ENCODE measurements at regions not wholly inside any gene's neighbourhood (a gene's known extent, or its start where the extent isn't known, plus 50 kb on each side); places are given as distances from the start of the nearest gene placed in this dataset.
"Not testable (repeated sequence)": the region's sequence is repeated elsewhere in the genome, so short reads cannot be mapped to it uniquely, and the experiment has no call there.

DNA sequence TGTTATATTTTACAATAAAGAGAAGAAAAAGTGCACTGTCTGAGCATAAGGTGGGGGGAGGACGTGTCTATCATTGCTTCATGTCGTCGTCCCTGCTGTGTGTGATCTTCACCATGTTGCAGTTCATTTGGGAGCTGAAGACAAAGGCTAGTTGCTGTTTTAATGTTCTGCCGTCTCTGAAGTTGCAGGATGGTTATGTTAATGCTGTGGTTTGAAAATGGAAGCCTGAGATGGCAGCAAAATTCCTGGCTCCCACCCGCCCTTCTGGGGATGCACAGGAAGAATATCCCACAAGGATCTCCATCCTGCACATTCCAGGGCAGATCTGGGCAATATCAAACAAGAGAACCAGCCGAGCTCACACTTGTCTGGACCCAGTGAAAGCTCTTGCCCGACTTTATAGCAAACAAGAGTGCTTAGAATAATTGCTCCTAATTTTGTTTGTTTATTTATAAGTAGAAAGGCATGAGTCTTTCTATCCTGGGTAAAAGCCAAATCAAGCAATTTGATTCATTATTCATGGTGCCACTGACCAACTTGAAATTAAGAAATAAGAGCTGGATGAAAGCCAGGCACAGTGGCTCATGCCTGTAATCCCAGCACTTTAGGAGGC lies 110.3 kb upstream of the ABCC4 start:
- TF ChIP-seq POLR2A (IDR thresholded peaks at IDR 0.05): no peak
- no peak for TF ChIP-seq CTCF (IDR thresholded peaks at IDR 0.05)

GRCh38 chr13:95418946-95419345 lies 117.7 kb upstream of the ABCC4 start:
- H3K4me3 ChIP-seq (ENCODE audit: low read depth, poor library complexity, severe bottlenecking): no peak overlapping the region
- DNase-seq (ENCODE audit: low spot score in 2 of 2): no peak
- 34 to 56% methylated on average over 4 of the region's 4 CpGs for WGBS, 2 donors
- TF ChIP-seq CTCF (IDR thresholded peaks at IDR 0.05) (no peak), POLR2A (IDR thresholded peaks at IDR 0.05) (no peak)
- intact Hi-C loops (cut with DNase I; ENCODE audit: low total_unique reads): no loop called here

More for the DNA sequence above, 110.3 kb upstream of the ABCC4 start:
- intact Hi-C loops (cut with DNase I; ENCODE audit: low total_unique reads): no loop called here
- H3K4me3 ChIP-seq (ENCODE audit: low read depth, poor library complexity, severe bottlenecking): no peak overlapping the region
- 31 to 35% methylated on average over 7 of the region's 7 CpGs for WGBS, 2 donors
- DNase-seq (ENCODE audit: low spot score in 2 of 2): no peak

DNA sequence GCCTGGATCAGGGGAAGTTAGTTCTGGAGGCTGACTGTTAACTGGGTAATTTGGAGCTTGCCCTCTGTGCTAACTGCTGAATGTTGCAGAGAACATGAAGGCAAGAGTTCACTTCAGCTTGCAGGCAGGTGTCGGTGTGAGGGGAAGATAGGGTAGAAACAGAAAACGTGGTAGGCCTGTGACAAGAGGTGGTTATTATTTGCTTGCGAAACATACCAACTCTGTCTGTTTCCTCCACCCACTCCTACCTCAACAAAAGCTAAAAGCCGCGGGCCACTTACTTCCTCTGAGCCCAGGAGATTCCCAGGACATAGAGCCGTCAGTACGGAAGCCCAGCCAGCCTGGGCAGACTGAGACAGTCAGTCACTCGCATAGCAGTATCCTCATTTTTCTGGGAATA lies 119.2 kb upstream of the ABCC4 start:
- no peak overlapping the region for H3K4me3 ChIP-seq (ENCODE audit: low read depth, poor library complexity, severe bottlenecking)
- DNase-seq (ENCODE audit: low spot score in 2 of 2): no peak
- intact Hi-C loops (cut with DNase I; ENCODE audit: low total_unique reads): no loop called here
- TF ChIP-seq POLR2A (IDR thresholded peaks at IDR 0.05): no peak
- TF ChIP-seq CTCF (IDR thresholded peaks at IDR 0.05): no peak
- 50 to 58% methylated on average over 8 of the region's 8 CpGs for WGBS, 2 donors

- intact Hi-C loops (cut with DNase I; ENCODE audit: low total_unique reads): no loop called here
- H3K4me3 ChIP-seq (ENCODE audit: low read depth, poor library complexity, severe bottlenecking): no peak overlapping the region
- no peak for TF ChIP-seq CTCF (IDR thresholded peaks at IDR 0.05)
- TF ChIP-seq POLR2A (IDR thresholded peaks at IDR 0.05): no peak
- DNase-seq (ENCODE audit: low spot score in 2 of 2): no peak
- WGBS, 2 donors: 81 to 84% methylated on average over 6 of the region's 6 CpGs
Observed at GRCh38 chr13:95426631-95427030, 125.4 kb upstream of the ABCC4 start.

DNA sequence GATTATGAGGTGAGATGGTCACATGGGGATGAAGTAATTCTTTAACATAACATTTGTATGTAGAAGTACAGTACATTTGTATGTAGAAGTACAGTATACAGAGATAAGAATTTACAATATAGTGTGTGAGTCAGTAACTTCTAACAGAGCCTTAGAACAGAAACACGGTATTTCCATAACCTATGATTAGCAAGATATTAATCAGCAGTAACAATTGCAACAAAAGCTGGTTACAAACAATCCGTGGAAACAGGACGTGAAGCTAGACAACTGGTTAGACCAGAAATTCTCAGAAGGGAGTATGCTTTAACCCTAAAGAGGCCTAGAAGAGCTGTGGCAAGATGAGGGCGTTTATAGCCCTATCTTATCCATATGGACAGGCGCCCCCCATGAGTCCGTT lies 122.0 kb upstream of the CLDN10 start:
- intact Hi-C loops (cut with DNase I; ENCODE audit: low total_unique reads); H3K4me3 ChIP-seq (ENCODE audit: low read depth, poor library complexity, severe bottlenecking); DNase-seq (ENCODE audit: low spot score in 2 of 2): not testable (repeated sequence)
- WGBS, 2 donors: 37 to 56% methylated on average over 6 of the region's 6 CpGs

DNA sequence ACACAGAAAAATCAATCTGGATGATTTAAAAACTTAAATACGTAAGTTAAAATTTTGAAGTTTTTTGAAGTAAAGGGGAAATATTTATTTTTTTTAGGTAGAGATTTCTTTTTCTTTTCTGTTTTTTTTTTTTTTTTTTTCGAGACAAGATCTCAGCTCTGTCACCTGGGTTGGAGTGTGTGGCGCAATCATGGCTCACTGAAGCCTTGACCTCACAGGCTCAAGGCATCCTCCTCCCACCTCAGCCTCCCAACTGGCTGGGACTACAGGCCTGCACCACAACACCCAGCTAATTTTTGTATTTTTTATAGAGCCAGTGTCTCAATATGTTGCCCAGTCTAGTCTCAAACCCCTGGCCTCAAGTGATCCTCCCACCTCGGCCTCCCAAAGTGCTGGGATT lies 120.4 kb upstream of the CLDN10 start:
- WGBS, 2 donors: 75 to 84% methylated on average over 4 of the region's 4 CpGs
- H3K4me3 ChIP-seq (ENCODE audit: low read depth, poor library complexity, severe bottlenecking): no peak overlapping the region
- intact Hi-C loops (cut with DNase I; ENCODE audit: low total_unique reads): no loop called here
- no peak for DNase-seq (ENCODE audit: low spot score in 2 of 2)
- TF ChIP-seq CTCF (IDR thresholded peaks at IDR 0.05): no peak
- TF ChIP-seq POLR2A (IDR thresholded peaks at IDR 0.05): no peak
